ENCODE measurements at regions not wholly inside any gene's neighbourhood (a gene's known extent, or its start where the extent isn't known, plus 50 kb on each side); places are given as distances from the start of the nearest gene placed in this dataset.

- no peaks in the 10 kb centered on the region for H3K9me1 ChIP-seq (ENCODE audit: insufficient read depth, low read length)
- no peak overlapping the region for H3K27ac ChIP-seq (ENCODE audit: insufficient read depth, low read length)
- no peak overlapping the region for H2BK5ac ChIP-seq (ENCODE audit: low read depth, low read length, poor library complexity, severe bottlenecking)
- H3K23ac ChIP-seq (ENCODE audit: low read depth, low read length), result no peak overlapping the region
- H4K20me1 ChIP-seq (ENCODE audit: insufficient read depth, low read length), result no peaks in the 10 kb centered on the region
- H3K79me1 ChIP-seq (ENCODE audit: low read depth in 1 of 2, low read length in 2 of 2), result no peaks in the 10 kb centered on the region
- DNase-seq, result no peak
- intact Hi-C loops (cut with micrococcal nuclease) (no loop called here), in situ Hi-C loops (cut with MboI; ENCODE audit: low sequenced_read_pairs) (no loop called here), dilution Hi-C loops (cut with HindIII; ENCODE audit: low sequenced_read_pairs, unreplicated experiment) (no loop called here)
- no peak overlapping the region for H3K4me3 ChIP-seq (ENCODE audit: insufficient read depth, low read depth, low read length)
- no peak overlapping the region for H3K9ac ChIP-seq (ENCODE audit: low read depth, low read length)
- peaks cover 2% of the 10 kb centered on the region; the same call in 1 of the 2 replicates for H3K9me3 ChIP-seq (ENCODE audit: control insufficient read depth, insufficient read depth, low read length)
- H3K4me1 ChIP-seq (ENCODE audit: control insufficient read depth, insufficient read depth, low read length), result peaks cover 3% of the 10 kb centered on the region; the same call in 1 of the 2 replicates
- H2AFZ ChIP-seq (replicated peaks; ENCODE audit: low read length, poor library complexity), result no peak overlapping the region
- TF ChIP-seq MXI1 (IDR thresholded peaks at IDR 0.05; ENCODE audit: borderline replicate concordance, low read depth, low read length) (no peak), NFE2L2 (IDR thresholded peaks at IDR 0.05; ENCODE audit: low read depth, low read length) (no peak), RFX5 (IDR thresholded peaks at IDR 0.05; ENCODE audit: low read depth, low read length) (no peak), CHD1 (IDR thresholded peaks at IDR 0.05; ENCODE audit: low read depth, low read length) (no peak), MAZ (IDR thresholded peaks at IDR 0.05; ENCODE audit: borderline replicate concordance, low read depth, low read length) (no peak), MAFK (IDR thresholded peaks at IDR 0.05; ENCODE audit: low read depth, low read length) (no peak), RAD21 (IDR thresholded peaks at IDR 0.05; ENCODE audit: low read length) (no peak), SMC3 (IDR thresholded peaks at IDR 0.05; ENCODE audit: low read depth, low read length) (no peak), CEBPB (IDR thresholded peaks at IDR 0.05; ENCODE audit: low read depth, low read length) (no peak), USF2 (IDR thresholded peaks at IDR 0.05; ENCODE audit: low read depth, low read length) (no peak), CTCF (conservative IDR thresholded peaks at IDR 0.05; ENCODE audit: low read depth, low read length) (no peak), RCOR1 (IDR thresholded peaks at IDR 0.05; ENCODE audit: insufficient replicate concordance, low read length) (no peak)
- H2BK15ac ChIP-seq (ENCODE audit: low read depth, low read length), result no peak overlapping the region
- 0 out of 2 replicates have a peak overlapping the region, but pooled peaks have one; percentile 25 for H3K14ac ChIP-seq (replicated peaks; ENCODE audit: low read depth, low read length)
- ChIA-PET POLR2A (ENCODE audit: unreplicated experiment) (no interaction called here), CTCF (interaction anchor here (1.3 kb wide), 1 partner anchor 10 kb away, joined by 3 read pairs; no protein-coding TSS in a partner anchor)
- no peaks in the 10 kb centered on the region for H3K36me3 ChIP-seq (ENCODE audit: control insufficient read depth, insufficient read depth, low read length)
- no peak overlapping the region for H2BK20ac ChIP-seq (ENCODE audit: low read depth, low read length)
- 0 out of 2 replicates have a peak overlapping the region, but pooled peaks have one; percentile 14 for H2BK120ac ChIP-seq (ENCODE audit: low read depth, low read length)
- no peak overlapping the region for H3K56ac ChIP-seq (ENCODE audit: extremely low read depth, insufficient read depth, low read length)
- H3K18ac ChIP-seq (ENCODE audit: low read depth, low read length), result no peak overlapping the region
- H4K8ac ChIP-seq (ENCODE audit: low read depth in 2 of 2, low read length in 2 of 2), result 0 out of 4 replicates have a peak overlapping the region, but pooled peaks of 1 of the 2 experiments have one; percentile 7
- no peak overlapping the region for H4K91ac ChIP-seq (ENCODE audit: insufficient read depth, low read depth, low read length)
- H3K4me2 ChIP-seq (ENCODE audit: low read depth, low read length), result no peak overlapping the region
- ATAC-seq (ENCODE audit: low read depth), result no peak
- no peak overlapping the region for H3K4ac ChIP-seq (ENCODE audit: low read depth, low read length)
- H2AK5ac ChIP-seq (ENCODE audit: low read depth, low read length), result no peak overlapping the region
- no peak overlapping the region for H4K5ac ChIP-seq (ENCODE audit: low read depth, low read length)
- no peaks in the 10 kb centered on the region for H3K27me3 ChIP-seq (ENCODE audit: control insufficient read depth, insufficient read depth, low read length)
- BruUV-seq (replicated peaks), result no TSS peak
- no peak overlapping the region for H2AK9ac ChIP-seq (replicated peaks; ENCODE audit: low read depth, low read length, poor library complexity)
Measured at GRCh38 chr13:83710133-83710515, 172.2 kb downstream of the SLITRK1 start.

Data from IMR-90 (cell line).